ENCODE measurements at regions not wholly inside any gene's neighbourhood (a gene's known extent, or its start where the extent isn't known, plus 50 kb on each side); places are given as distances from the start of the nearest gene placed in this dataset.

DNA sequence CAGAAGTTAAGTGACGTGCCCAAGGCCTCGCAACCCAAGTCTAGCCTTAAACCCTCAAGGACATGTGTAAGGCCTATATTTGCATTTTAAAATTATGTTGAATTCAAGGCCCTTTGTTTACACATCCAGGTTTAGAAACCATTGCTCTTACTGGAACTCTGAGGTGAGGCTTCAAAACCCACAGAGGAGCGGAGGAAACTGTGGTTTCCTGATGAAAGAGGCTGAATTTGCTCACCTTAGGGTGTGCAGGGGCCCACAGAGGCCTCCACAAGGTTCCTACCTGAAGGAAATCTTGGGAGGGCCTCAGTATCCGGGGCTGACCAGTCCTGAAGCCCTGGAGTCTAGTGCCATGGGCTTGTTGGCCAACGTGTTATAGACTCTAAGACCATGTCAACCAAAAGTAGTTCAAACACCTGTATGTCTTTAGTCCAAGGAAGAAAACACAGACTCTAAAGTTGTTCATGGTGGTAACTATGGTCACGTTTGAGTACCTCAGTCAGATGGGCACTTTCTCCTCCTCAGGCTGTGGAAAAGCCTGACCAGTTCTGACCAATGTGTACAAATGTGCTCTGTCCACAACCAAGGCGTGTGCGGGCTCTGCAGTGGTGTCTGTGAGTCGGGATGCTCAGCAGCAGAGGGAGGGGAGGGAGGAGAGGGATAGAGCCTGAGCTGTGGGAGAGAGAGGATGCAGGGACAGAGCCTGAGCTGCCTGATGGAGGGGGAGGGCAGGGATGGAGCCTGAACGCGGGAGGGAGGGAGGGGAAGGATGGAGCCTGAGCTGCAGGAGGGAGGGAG lies 124.6 kb upstream of the ERCC6L2 start:
- no peak overlapping the region for H3K4me3 ChIP-seq (replicated peaks; ENCODE audit: low read depth, low read length)
- TF ChIP-seq, protein P1, sequence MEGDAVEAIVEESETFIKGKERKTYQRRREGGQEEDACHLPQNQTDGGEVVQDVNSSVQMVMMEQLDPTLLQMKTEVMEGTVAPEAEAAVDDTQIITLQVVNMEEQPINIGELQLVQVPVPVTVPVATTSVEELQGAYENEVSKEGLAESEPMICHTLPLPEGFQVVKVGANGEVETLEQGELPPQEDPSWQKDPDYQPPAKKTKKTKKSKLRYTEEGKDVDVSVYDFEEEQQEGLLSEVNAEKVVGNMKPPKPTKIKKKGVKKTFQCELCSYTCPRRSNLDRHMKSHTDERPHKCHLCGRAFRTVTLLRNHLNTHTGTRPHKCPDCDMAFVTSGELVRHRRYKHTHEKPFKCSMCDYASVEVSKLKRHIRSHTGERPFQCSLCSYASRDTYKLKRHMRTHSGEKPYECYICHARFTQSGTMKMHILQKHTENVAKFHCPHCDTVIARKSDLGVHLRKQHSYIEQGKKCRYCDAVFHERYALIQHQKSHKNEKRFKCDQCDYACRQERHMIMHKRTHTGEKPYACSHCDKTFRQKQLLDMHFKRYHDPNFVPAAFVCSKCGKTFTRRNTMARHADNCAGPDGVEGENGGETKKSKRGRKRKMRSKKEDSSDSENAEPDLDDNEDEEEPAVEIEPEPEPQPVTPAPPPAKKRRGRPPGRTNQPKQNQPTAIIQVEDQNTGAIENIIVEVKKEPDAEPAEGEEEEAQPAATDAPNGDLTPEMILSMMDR (IDR thresholded peaks at IDR 0.05; ENCODE audit: low read depth, low read length, missing control alignments), result no peak
- DNase-seq (ENCODE audit: extremely low read depth, low read depth), result no peak

DNA sequence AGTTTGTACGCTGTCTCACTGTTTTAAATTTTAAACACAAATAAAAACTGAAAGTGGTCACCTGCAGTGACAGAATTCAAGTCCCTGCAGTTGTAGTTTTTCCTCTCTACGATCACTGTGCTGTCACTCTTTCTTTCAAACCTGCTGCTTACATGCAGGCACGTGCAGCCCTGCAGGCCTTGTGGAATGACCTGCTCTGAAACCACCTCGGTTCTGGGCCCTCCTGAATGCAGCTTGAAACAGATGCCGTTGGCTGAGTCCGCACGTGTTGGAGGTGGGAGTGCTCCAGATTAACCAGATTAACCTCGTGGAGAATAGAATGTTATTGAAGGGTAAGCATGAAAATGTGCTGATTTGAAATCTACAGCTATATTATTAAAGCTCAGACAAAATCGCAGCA lies 126.0 kb upstream of the ERCC6L2 start:
- H3K4me3 ChIP-seq (replicated peaks; ENCODE audit: low read depth, low read length), result no peak overlapping the region
- DNase-seq (ENCODE audit: extremely low read depth, low read depth), result no peak
- TF ChIP-seq, protein P1 (IDR thresholded peaks at IDR 0.05; ENCODE audit: low read depth, low read length, missing control alignments), result no peak

DNA sequence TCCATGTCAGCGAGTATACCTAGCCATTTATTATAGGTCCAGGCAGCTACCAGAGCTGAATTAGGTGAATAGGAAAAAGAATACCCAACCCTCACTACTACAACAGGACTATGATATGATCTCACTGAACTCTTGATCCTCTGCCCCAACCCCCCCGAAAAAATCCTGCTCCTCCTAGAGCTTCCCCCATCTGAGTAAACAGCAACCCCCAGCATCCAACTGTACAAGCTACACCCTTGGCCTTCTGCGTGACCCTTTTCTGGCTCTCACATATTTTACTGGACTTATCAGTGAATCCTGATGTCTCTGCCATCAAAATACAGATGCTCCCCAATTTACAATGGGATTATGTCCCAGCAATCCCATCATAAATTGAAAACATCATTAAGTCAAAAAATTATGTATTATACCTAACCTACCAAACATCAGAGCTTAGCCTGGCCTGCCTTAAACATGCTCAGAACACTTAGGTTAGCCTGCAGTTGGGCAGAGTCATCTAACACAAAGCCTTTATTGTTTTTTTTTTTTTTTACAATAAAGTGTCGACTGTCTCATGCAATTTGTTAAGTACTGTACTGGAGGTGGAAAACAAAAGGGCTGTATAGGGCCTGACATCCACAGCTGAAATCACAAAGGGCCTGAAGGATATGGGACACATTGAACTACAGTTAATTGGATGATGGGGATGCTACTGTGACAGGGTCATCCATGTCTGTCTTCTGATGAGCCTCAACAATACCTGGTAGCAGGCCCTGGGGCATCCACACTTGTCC lies 128.9 kb upstream of the ERCC6L2 start:
- TF ChIP-seq, protein P1 (IDR thresholded peaks at IDR 0.05; ENCODE audit: low read depth, low read length, missing control alignments), result no peak
- no peak overlapping the region for H3K4me3 ChIP-seq (replicated peaks; ENCODE audit: low read depth, low read length)
- DNase-seq (ENCODE audit: extremely low read depth, low read depth), result no peak

DNA sequence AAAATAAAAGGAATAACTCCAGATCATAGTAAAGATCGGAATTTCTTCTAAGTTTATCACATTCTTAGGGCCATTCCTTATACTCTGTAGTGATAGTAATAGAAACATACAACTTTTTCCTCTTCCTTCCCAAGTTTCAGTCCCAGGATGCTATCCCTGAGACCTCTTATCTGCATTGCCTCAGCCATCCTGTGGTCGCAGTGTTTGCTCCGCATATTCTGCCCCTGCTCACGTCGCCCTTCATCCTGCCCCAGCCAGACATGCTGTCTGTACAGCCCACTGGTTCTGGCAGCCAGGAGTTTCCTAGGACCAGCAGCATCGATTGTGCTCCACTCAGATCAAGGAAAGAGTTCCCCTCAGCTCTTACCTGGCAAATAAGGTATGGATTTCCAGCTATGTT lies 132.7 kb upstream of the ERCC6L2 start:
- DNase-seq (ENCODE audit: extremely low read depth, low read depth), result no peak
- TF ChIP-seq, protein P1 (IDR thresholded peaks at IDR 0.05; ENCODE audit: low read depth, low read length, missing control alignments), result no peak
- H3K4me3 ChIP-seq (replicated peaks; ENCODE audit: low read depth, low read length), result no peak overlapping the region

DNA sequence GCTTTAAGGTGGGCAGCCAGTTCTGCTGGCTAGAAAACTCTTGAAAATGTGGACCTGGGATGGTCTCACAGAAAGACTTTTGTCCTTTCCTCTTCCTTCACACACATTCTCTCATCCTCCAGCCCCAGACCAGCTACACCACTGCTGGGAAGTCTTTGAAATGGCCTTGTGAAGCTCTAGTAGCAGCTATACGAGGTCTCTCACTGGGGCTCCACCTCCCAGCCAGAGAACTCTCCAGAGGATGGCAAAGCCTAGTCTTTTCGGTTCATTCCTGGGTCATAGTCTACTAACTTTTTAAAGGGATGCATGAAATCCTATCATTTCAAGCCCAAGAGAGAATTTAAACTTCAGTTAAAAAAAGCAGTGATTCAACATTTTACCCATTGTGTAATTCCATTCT lies 133.9 kb upstream of the ERCC6L2 start:
- H3K4me3 ChIP-seq (replicated peaks; ENCODE audit: low read depth, low read length), result no peak overlapping the region
- TF ChIP-seq, protein P1 (IDR thresholded peaks at IDR 0.05; ENCODE audit: low read depth, low read length, missing control alignments), result no peak
- DNase-seq (ENCODE audit: extremely low read depth, low read depth), result no peak

DNA sequence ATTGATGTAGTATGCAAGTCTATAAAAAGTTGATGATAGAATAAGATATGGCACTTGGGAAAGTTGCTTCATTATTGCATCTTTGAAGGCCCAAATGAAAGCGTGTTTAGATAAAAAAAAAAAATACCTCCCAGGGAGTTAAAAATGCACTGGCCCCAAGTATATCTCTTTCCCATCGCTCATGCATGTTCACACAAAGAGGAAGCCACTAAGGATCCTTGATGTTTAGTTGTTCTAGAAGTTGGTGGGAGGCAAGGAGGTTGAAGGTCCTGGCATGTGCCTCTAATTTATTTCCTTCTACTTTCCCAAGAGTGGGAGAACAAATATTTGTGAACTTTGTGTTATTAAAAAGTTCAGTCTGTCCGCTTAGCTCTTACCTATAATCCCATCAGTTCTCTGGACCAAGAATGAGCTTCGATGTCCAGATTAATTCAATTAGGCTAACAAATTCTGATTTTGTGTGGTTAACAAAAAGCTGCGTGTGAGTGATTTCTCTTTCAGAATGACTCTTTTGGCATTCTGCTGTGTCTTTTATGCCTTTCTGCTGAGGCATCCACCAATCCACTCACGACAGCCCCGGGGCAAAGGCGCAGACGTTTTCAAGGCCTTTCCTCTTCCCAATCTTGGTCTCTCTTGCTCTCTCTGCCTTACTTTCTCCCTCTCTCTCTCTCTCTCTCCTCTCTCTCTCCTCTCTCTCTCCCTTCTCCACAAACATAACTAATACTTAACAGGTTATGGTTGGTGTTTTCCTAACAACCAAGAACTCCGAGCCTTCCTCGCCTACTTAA lies 135.1 kb upstream of the ERCC6L2 start:
- no peak for DNase-seq (ENCODE audit: extremely low read depth, low read depth)
- H3K4me3 ChIP-seq (replicated peaks; ENCODE audit: low read depth, low read length), result no peak overlapping the region
- TF ChIP-seq, protein P1 (IDR thresholded peaks at IDR 0.05; ENCODE audit: low read depth, low read length, missing control alignments), result no peak

Data from HFF-Myc (cell line).